Body of pancreas (tissue), 4 donors: ENCODE measurements at regions not wholly inside any gene's neighbourhood (a gene's known extent, or its start where the extent isn't known, plus 50 kb on each side); places are given as distances from the start of the nearest gene placed in this dataset.

Source experiments
- ATAC-seq: fragments of 150-250 bp; one replicate; pipeline ENCODE4 v1.9.1; 2016
- DNase-seq, 4 donors: peaks; one replicate each; pipeline ENCODE4 v3.0.0-alpha.2; 2019
- H3K27ac ChIP-seq, 4 donors: fragments of 200-600 bp; sonication (generic); 1 replicate in 3 of 4; 2 replicates in 1 of 4; pipeline versions ENCODE4 v1.5.1 to v1.6.1; 2016 to 2019; ENCODE audit warnings: mild to moderate bottlenecking in 1 of 4, mixed read lengths in 1 of 4, moderate library complexity in 1 of 4
- H3K27me3 ChIP-seq, 2 donors: fragments of 200-600 bp; sonication (generic); one replicate each; pipeline ENCODE4 v1.6.0; 2016; ENCODE audit warnings: mild to moderate bottlenecking in 1 of 2
- H3K36me3 ChIP-seq, 2 donors: fragments of 200-600 bp; sonication (generic); replicated peaks in 1 of 2; 2 replicates each; pipeline ENCODE4 v1.5.1; 2016; ENCODE audit warnings: low read depth in 2 of 2; ENCODE audit not compliant: insufficient read depth in 1 of 2
- H3K4me1 ChIP-seq: fragments of 200-600 bp; sonication (generic); one replicate; pipeline ENCODE4 v1.6.0; 2016
- H3K4me3 ChIP-seq, 2 donors: fragments of 200-600 bp; sonication (generic); 1 replicate in 1 of 2; 2 replicates in 1 of 2; pipeline ENCODE4 v1.5.1; 2016 to 2019
- H3K9me3 ChIP-seq, 3 donors: fragments of 200-600 bp; sonication (generic); 1 replicate in 2 of 3; 2 replicates in 1 of 3; pipeline ENCODE4 v1.5.1; 2016
- CTCF ChIP-seq, 7 experiments: fragments of 450-650 bp in 4 of 7; fragments of 200-600 bp in 3 of 7; sonication (generic) in 3 of 7; IDR thresholded peaks; one replicate each; pipeline ENCODE4 v1.5.1; 2016 to 2019; ENCODE audit warnings: antibody characterized with exemption in 7 of 7
- POLR2A ChIP-seq, 3 donors: fragments of 450-650 bp; IDR thresholded peaks; one replicate each; pipeline ENCODE4 v1.6.1; 2016; ENCODE audit warnings: antibody characterized with exemption in 3 of 3, mild to moderate bottlenecking in 2 of 3
- WGBS, 2 donors: methylation state at CpG; one replicate each; pipeline ENCODE4 v1.1.5; 2017; 5-methylcytosine and 5-hydroxymethylcytosine counted together
- intact Hi-C: fragments of 100-400 bp; cut with DNase I; formaldehyde crosslinking; loops from one replicate; pipeline ENCODE4 v1.15.1; 2023

- Histone ChIP-seq H3K27ac (no peak overlapping the region), H3K36me3 (no peaks in the 10 kb centered on the region), H3K4me3 (no peak overlapping the region), H3K9me3 (no peaks in the 10 kb centered on the region), H3K4me1 (no peaks in the 10 kb centered on the region), H3K27me3 (no peaks in the 10 kb centered on the region)
- TF ChIP-seq POLR2A (IDR thresholded peaks at IDR 0.05) = no peak
- intact Hi-C loops = no loop called here
- ATAC-seq (no peak), DNase-seq (no peak)
- 58 to 64% methylated on average over 15 to 18 of the region's 18 CpGs for WGBS, 2 donors
Observed at GRCh38 chr18:76263046-76264005, 231.7 kb downstream of the ZNF516 start.

- ATAC-seq = no peak
- no peaks in the 10 kb centered on the region for H3K9me3 ChIP-seq
- TF ChIP-seq CTCF (IDR thresholded peaks at IDR 0.05) = no peak
- WGBS, 2 donors = 69 to 73% methylated on average over 16 of the region's 16 CpGs
- no peaks in the 10 kb centered on the region for H3K4me1 ChIP-seq
- DNase-seq = no peak
- no peak overlapping the region for H3K4me3 ChIP-seq
- H3K27me3 ChIP-seq = no peaks in the 10 kb centered on the region
- no peaks in the 10 kb centered on the region for H3K36me3 ChIP-seq
- H3K27ac ChIP-seq = no peak overlapping the region
- intact Hi-C loops = no loop called here
Observed at GRCh38 chr18:76260941-76261472, 234.0 kb downstream of the ZNF516 start.

- Histone ChIP-seq H3K4me1 (no peaks in the 10 kb centered on the region), H3K9me3 (no peaks in the 10 kb centered on the region), H3K27ac (no peak overlapping the region), H3K36me3 (no peaks in the 10 kb centered on the region), H3K4me3 (no peak overlapping the region), H3K27me3 (no peaks in the 10 kb centered on the region)
- DNase-seq (peak in 1 of 4 donors; percentile 20), ATAC-seq (peak; percentile 35)
- 66 to 74% methylated on average over 11 of the region's 11 CpGs for WGBS, 2 donors
- intact Hi-C loops = no loop called here
- no peak for TF ChIP-seq CTCF (IDR thresholded peaks at IDR 0.05)
- TF ChIP-seq POLR2A (IDR thresholded peaks at IDR 0.05) = no peak
Observed at GRCh38 chr18:76259711-76260110, 235.3 kb downstream of the ZNF516 start.

- ATAC-seq (no peak), DNase-seq (peak in 1 of 4 donors; percentile 5)
- 34 to 47% methylated on average over 10 of the region's 10 CpGs for WGBS, 2 donors
- H3K9me3 ChIP-seq = no peaks in the 10 kb centered on the region
- no peaks in the 10 kb centered on the region for H3K36me3 ChIP-seq
- no peak for TF ChIP-seq CTCF (IDR thresholded peaks at IDR 0.05)
- no peak for TF ChIP-seq POLR2A (IDR thresholded peaks at IDR 0.05)
- intact Hi-C loops = no loop called here
- no peak overlapping the region for H3K4me3 ChIP-seq
- H3K27ac ChIP-seq = no peak overlapping the region
- H3K27me3 ChIP-seq = no peaks in the 10 kb centered on the region
- no peaks in the 10 kb centered on the region for H3K4me1 ChIP-seq
Observed at GRCh38 chr18:76259096-76259495, 235.9 kb downstream of the ZNF516 start.

- DNase-seq = no peak
- WGBS, 2 donors = 37 to 47% methylated on average over 2 of the region's 2 CpGs
Observed at GRCh38 chr18:76258209-76258608, 236.8 kb downstream of the ZNF516 start.

More at GRCh38 chr18:76258209-76258608, 236.8 kb downstream of the ZNF516 start:
- Histone ChIP-seq H3K27me3 (no peaks in the 10 kb centered on the region), H3K4me1 (no peaks in the 10 kb centered on the region), H3K36me3 (no peaks in the 10 kb centered on the region), H3K9me3 (no peaks in the 10 kb centered on the region), H3K4me3 (no peak overlapping the region), H3K27ac (no peak overlapping the region)
- TF ChIP-seq POLR2A (IDR thresholded peaks at IDR 0.05) = no peak
- ATAC-seq = no peak
- intact Hi-C loops = no loop called here
